Mucosa of rectum (tissue), 2 donors: ENCODE measurements at regions not wholly inside any gene's neighbourhood (a gene's known extent, or its start where the extent isn't known, plus 50 kb on each side); places are given as distances from the start of the nearest gene placed in this dataset.

ENCODE experiments used
- H3K27ac ChIP-seq, 2 donors: one replicate each; pipeline ENCODE4 v1.7.0; 2013; ENCODE audit warnings: inconsistent platforms in 2 of 2, low read depth in 2 of 2, low read length in 2 of 2
- H3K27me3 ChIP-seq, 2 donors: one replicate each; pipeline ENCODE4 v1.7.0; 2013; ENCODE audit warnings: low read length in 2 of 2; ENCODE audit not compliant: control insufficient read depth in 2 of 2, insufficient read depth in 2 of 2
- H3K36me3 ChIP-seq, 2 donors: one replicate each; pipeline ENCODE4 v1.7.0; 2013; ENCODE audit warnings: low read length in 2 of 2; ENCODE audit not compliant: control insufficient read depth in 2 of 2, insufficient read depth in 2 of 2
- H3K4me1 ChIP-seq, 2 donors: one replicate each; pipeline ENCODE4 v1.7.0; 2013; ENCODE audit warnings: low read length in 2 of 2, mild to moderate bottlenecking in 1 of 2; ENCODE audit not compliant: control insufficient read depth in 2 of 2, insufficient read depth in 2 of 2
- H3K4me3 ChIP-seq, 2 donors: one replicate each; pipeline ENCODE4 v1.7.0; 2013; ENCODE audit warnings: low read length in 2 of 2
- H3K9ac ChIP-seq, 2 donors: one replicate each; pipeline ENCODE4 v1.7.0; 2013; ENCODE audit warnings: low read length in 2 of 2, low read depth in 1 of 2, mild to moderate bottlenecking in 1 of 2
- H3K9me3 ChIP-seq, 2 donors: one replicate each; pipeline ENCODE4 v1.7.0; 2013; ENCODE audit warnings: low read length in 2 of 2; ENCODE audit not compliant: control insufficient read depth in 2 of 2
- donor health status: healthy.
- donor health status: Normal muscosa, but diverticular disease.

DNA sequence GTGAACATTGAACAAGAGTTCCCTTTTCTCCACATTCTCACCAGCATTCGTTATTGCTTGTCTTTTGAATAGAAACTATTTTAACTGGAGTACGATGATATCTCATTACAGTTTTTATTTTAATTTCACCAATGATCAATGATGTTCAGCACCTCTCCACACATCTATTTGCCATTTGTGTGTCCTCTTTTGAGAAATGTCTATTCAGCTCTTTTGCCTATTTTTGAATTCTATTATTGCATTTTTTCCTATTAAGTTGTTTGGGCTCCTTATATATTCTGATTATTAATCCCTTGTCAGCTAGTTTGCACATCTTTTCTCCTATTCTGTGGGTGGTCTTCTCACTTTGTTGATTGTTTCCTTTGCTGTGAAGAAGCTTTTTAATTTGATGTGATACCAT, 241.1 kb upstream of the CTBP2 start:
- H3K9ac ChIP-seq, result no peak overlapping the region
- no peak overlapping the region for H3K4me3 ChIP-seq
- H3K36me3 ChIP-seq, result no peaks in the 10 kb centered on the region
- H3K27ac ChIP-seq, result no peak overlapping the region
- H3K9me3 ChIP-seq, result no peaks in the 10 kb centered on the region
- H3K4me1 ChIP-seq, result no peaks in the 10 kb centered on the region
- no peaks in the 10 kb centered on the region for H3K27me3 ChIP-seq

DNA sequence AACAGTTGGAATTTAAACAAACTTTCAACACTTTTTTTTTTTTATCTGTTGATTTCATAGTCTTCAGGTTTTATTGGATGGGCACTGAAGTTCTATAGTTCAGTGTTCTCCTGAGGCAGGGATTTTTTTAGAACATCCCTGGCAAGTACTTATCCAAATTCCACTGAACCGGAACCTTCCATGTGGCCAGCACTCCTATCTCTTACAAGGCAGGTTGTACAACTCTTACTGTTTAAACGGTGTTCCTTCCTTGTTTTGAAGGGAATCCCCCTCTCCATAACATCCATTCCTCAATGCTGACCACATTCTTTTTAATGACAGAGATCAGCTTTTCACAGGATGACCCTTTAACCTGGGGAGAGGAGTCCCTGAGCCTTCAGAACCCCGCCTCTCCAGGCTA, 238.9 kb upstream of the CTBP2 start:
- H3K9me3 ChIP-seq, result no peaks in the 10 kb centered on the region
- no peak overlapping the region for H3K9ac ChIP-seq
- H3K36me3 ChIP-seq, result no peaks in the 10 kb centered on the region
- no peak overlapping the region for H3K4me3 ChIP-seq
- no peaks in the 10 kb centered on the region for H3K27me3 ChIP-seq
- no peak overlapping the region for H3K27ac ChIP-seq
- no peaks in the 10 kb centered on the region for H3K4me1 ChIP-seq

DNA sequence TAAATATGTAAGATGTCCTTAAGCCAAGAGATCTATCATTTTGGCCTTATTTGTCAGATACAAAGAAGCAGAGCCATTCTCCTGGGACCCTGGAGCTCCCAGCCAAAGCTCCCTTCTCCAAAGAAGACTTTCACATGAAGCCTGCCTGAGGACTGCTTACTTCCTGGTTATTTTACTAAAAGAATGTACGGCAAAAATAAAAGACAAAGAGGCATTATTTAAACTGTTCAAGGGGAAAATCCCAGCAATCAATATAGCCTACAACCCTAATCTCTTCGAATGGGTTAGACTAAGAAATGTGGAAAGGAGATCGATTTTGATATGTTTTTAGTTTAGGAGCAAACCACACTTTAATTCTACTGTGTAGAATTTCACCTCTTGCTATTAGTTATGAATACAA, 237.9 kb upstream of the CTBP2 start:
- no peaks in the 10 kb centered on the region for H3K9me3 ChIP-seq
- no peak overlapping the region for H3K27ac ChIP-seq
- H3K36me3 ChIP-seq, result no peaks in the 10 kb centered on the region

DNA sequence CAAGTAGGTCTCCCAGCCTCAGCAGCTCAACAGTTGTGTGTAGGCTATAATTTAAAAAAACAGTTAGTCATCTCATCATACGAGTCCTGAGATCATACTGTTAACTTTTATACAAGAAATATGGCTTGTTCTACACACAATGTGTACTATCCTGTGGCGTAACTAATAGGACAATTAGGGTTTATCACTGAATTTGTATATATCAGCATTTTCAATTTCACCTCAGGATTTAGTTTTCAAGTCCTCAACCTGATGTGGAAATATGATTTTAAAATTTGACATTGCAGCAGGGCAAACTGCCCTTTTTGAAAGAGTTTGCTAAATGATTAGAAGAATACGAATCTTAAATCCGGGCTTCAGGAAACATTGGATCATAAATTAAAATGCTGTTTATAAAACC, 237.2 kb upstream of the CTBP2 start:
- Histone ChIP-seq H3K9me3 (no peaks in the 10 kb centered on the region), H3K27ac (no peak overlapping the region), H3K9ac (no peak overlapping the region), H3K4me1 (no peaks in the 10 kb centered on the region), H3K27me3 (no peaks in the 10 kb centered on the region), H3K36me3 (no peaks in the 10 kb centered on the region), H3K4me3 (no peak overlapping the region)

More for the DNA sequence above, 237.9 kb upstream of the CTBP2 start:
- Histone ChIP-seq H3K9ac (no peak overlapping the region), H3K27me3 (no peaks in the 10 kb centered on the region), H3K4me3 (no peak overlapping the region), H3K4me1 (no peaks in the 10 kb centered on the region)

DNA sequence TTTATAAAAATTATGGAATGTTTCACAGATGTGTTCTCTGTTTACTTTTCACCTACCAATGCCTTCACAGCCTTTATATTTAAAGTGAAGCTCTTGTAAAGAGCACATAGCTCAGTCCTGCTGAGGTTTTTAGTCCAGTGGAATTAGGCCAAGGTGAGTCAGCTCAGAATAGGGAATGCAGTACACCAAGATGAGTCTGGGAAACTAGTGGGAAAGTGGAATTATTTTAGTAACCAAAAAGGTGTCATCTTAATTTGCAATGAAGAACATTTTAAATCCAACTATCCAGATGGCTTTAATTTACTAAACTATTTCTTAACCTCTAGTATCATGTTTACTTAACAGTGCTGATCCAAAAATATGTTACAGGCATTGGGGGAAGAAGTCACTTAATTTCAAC, 236.3 kb upstream of the CTBP2 start:
- Histone ChIP-seq H3K36me3 (no peaks in the 10 kb centered on the region), H3K27ac (no peak overlapping the region), H3K4me1 (no peaks in the 10 kb centered on the region), H3K9ac (no peak overlapping the region), H3K27me3 (no peaks in the 10 kb centered on the region), H3K9me3 (no peaks in the 10 kb centered on the region), H3K4me3 (no peak overlapping the region)

DNA sequence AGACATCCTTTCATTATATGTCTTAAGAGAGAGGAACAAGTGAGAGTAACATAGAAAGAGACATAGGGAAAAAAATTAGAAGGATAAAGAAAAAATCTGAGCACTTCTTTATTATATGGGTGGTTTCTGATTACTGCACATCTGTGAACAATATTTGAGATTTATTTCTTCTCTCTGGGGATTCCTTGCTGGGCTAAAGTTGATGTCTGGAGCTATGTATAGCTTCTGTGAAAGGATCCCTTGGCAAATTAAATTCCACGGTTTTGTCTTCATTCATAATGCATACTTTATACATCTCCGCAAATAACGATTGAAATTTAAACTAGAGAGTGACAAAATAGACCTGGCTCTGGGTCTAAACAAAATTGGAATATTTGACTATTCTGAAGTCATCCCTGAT, 232.2 kb upstream of the CTBP2 start:
- no peaks in the 10 kb centered on the region for H3K36me3 ChIP-seq
- no peak overlapping the region for H3K4me3 ChIP-seq
- no peaks in the 10 kb centered on the region for H3K27me3 ChIP-seq
- no peaks in the 10 kb centered on the region for H3K4me1 ChIP-seq
- H3K9ac ChIP-seq, result no peak overlapping the region
- peaks cover 0 to 2% of the 10 kb centered on the region in 2 donors for H3K9me3 ChIP-seq
- H3K27ac ChIP-seq, result no peak overlapping the region

DNA sequence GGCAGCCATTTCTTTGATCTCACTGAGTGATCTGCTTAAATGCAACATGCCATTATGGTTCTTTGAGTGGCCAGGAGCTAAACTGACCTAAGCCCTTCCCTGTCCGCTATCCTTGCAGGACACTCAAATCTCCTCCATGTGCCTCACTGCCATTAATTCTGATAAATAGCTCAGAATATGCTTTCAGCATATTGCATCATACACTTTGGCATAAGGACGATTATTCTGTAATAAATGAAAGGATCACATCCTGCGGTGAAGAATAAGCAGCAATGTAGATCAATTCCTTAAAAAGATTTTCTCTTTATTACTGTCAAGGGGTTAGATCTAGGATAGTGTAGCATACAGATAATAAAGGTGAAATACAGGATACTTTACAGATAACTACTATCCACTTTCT, 231.8 kb upstream of the CTBP2 start:
- no peak overlapping the region for H3K9ac ChIP-seq
- no peaks in the 10 kb centered on the region for H3K36me3 ChIP-seq
- no peak overlapping the region for H3K4me3 ChIP-seq
- H3K27me3 ChIP-seq, result no peaks in the 10 kb centered on the region
- H3K27ac ChIP-seq, result no peak overlapping the region
- H3K4me1 ChIP-seq, result no peaks in the 10 kb centered on the region
- peaks cover 0 to 2% of the 10 kb centered on the region in 2 donors for H3K9me3 ChIP-seq

DNA sequence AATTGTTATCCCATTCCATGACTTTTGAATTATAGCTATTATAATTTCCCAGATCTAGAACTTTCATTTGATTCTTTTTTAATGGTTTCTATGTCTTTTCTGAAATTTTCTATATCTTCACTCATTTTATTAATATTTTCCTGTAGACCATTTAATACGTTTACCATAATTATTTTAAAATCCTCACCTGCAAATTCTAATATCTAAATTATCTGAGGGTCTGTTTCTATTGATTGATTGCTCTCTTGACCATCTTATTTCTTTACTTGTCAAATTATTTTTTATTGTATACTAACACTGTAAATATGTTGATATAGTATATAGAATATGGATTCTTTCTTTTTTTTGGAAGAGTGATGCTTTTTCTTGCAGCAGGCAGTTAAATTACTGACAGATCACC, 229.3 kb upstream of the CTBP2 start:
- no peaks in the 10 kb centered on the region for H3K27me3 ChIP-seq
- H3K9me3 ChIP-seq, result peaks cover 0 to 2% of the 10 kb centered on the region in 2 donors
- no peak overlapping the region for H3K27ac ChIP-seq
- H3K9ac ChIP-seq, result no peak overlapping the region
- no peaks in the 10 kb centered on the region for H3K36me3 ChIP-seq
- H3K4me1 ChIP-seq, result no peaks in the 10 kb centered on the region
- no peak overlapping the region for H3K4me3 ChIP-seq

DNA sequence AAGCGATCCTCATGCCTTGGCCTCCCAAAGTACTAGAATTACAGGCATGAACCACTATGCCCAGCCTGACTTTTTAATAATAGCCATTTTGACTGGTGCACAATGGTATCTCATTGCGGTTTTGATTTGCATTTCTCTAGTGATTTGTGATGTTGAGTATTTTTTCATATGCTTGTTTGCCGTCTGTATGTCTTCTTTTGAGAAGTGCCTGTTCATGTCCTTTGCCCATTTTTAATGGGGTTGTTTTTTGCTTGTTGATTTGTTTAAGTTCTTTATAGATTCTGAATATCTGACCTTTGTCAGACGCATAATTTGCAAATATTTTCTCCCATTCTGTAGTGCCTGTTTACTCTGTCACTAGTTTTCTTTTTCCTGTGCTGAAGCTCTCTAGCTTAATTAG, 219.2 kb upstream of the CTBP2 start:
- Histone ChIP-seq H3K4me1 (no peaks in the 10 kb centered on the region), H3K4me3 (no peak overlapping the region)

DNA sequence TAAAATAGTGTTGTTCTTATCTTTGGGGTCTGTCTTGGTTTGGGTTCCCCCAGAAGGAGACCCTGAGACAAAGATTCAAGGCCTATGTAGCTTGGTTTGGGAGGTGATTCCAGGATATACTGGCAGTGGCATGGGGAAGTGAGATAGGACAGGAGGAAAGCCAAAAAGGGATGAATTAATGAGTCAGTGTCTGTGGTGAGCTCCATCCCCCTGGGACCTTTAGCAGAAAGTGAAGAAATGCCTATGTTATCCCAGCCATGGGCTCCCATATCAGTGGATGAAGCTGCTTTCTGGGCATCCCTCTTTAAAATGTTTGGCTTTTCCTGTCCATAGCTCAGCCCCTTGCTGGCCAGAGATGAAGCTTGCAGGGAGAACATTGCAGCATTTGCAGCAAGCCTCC, 217.0 kb upstream of the CTBP2 start:
- no peaks in the 10 kb centered on the region for H3K4me1 ChIP-seq
- H3K27ac ChIP-seq, result no peak overlapping the region
- no peaks in the 10 kb centered on the region for H3K27me3 ChIP-seq
- peaks cover 0 to 1% of the 10 kb centered on the region in 2 donors for H3K9me3 ChIP-seq
- no peak overlapping the region for H3K9ac ChIP-seq
- no peaks in the 10 kb centered on the region for H3K36me3 ChIP-seq
- no peak overlapping the region for H3K4me3 ChIP-seq

More for the DNA sequence above, 219.2 kb upstream of the CTBP2 start:
- peaks cover 0 to 1% of the 10 kb centered on the region in 2 donors for H3K9me3 ChIP-seq
- H3K27ac ChIP-seq, result no peak overlapping the region
- H3K27me3 ChIP-seq, result no peaks in the 10 kb centered on the region
- H3K9ac ChIP-seq, result no peak overlapping the region
- no peaks in the 10 kb centered on the region for H3K36me3 ChIP-seq

DNA sequence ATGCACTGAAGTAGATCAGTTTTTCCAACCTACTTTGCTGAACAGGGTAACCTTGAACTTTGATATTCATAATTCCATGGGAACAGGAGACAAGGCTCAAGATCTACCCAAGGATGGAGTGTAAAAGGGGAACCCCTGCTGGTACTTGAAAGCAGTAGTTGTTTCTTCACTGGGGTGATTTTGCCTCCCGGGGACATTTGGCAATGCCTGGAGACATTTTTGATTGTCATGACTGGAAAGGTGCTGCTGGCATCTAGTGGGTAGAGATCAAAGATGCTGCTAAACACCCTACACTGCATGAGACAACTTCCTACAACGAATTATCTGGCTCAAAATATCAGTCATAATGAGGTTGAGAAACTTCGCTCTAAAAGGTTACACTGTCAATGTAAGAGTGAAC, 214.8 kb upstream of the CTBP2 start:
- H3K4me3 ChIP-seq, result no peak overlapping the region
- H3K27me3 ChIP-seq, result no peaks in the 10 kb centered on the region
- peaks cover 0 to 1% of the 10 kb centered on the region in 2 donors for H3K9me3 ChIP-seq
- no peaks in the 10 kb centered on the region for H3K36me3 ChIP-seq
- H3K9ac ChIP-seq, result no peak overlapping the region
- H3K27ac ChIP-seq, result no peak overlapping the region
- H3K4me1 ChIP-seq, result no peaks in the 10 kb centered on the region
